ENCODE measurements at regions not wholly inside any gene's neighbourhood (a gene's known extent, or its start where the extent isn't known, plus 50 kb on each side); places are given as distances from the start of the nearest gene placed in this dataset.

- Histone ChIP-seq H3K79me2 (ENCODE audit: low read depth) (no peaks in the 10 kb centered on the region), H4K20me1 (ENCODE audit: insufficient read depth) (no peaks in the 10 kb centered on the region), H3K9me2 (ENCODE audit: insufficient read depth) (no peaks in the 10 kb centered on the region), H3K9me3 (ENCODE audit: insufficient read depth, low read depth) (peaks cover 21% of the 10 kb centered on the region), H3K4me1 (replicated peaks; ENCODE audit: insufficient read depth) (peaks cover 24% of the 10 kb centered on the region), H3K27ac (no peak overlapping the region), H2AFZ (no peak overlapping the region), H3F3A (ENCODE audit: insufficient read depth, low read depth) (no peaks in the 10 kb centered on the region), H3K36me3 (ENCODE audit: low read depth) (no peaks in the 10 kb centered on the region), H3K27me3 (ENCODE audit: insufficient read depth, low read depth) (no peaks in the 10 kb centered on the region), H3K4me3 (no peak overlapping the region), H3K4me2 (no peak overlapping the region)
- ChIA-PET POLR2A (ENCODE audit: unreplicated experiment) (no interaction called here), CTCF (no interaction called here)
- no peak for DNase-seq
- BruUV-seq (replicated peaks): no TSS peak
- TF ChIP-seq CTCF (conservative IDR thresholded peaks at IDR 0.05): no peak
- no peak for TF ChIP-seq EZH2 (IDR thresholded peaks at IDR 0.05; ENCODE audit: low read depth)
- intact Hi-C loops (cut with micrococcal nuclease; ENCODE audit: unreplicated experiment): loop anchor here (10.0 kb wide), 1 partner anchor 155 kb away; no protein-coding TSS in a partner anchor
Observed at GRCh38 chr2:181139831-181140230, 159.4 kb downstream of the UBE2E3 start.

- intact Hi-C loops (cut with micrococcal nuclease; ENCODE audit: unreplicated experiment): no loop called here
- Histone ChIP-seq H3K27me3 (ENCODE audit: insufficient read depth, low read depth) (no peaks in the 10 kb centered on the region), H3K4me3 (no peak overlapping the region), H3K4me2 (no peak overlapping the region), H3K36me3 (ENCODE audit: low read depth) (no peaks in the 10 kb centered on the region), H3K27ac (no peak overlapping the region), H3K79me2 (ENCODE audit: low read depth) (no peaks in the 10 kb centered on the region), H3K9me3 (ENCODE audit: insufficient read depth, low read depth) (peaks cover 16% of the 10 kb centered on the region), H3K4me1 (replicated peaks; ENCODE audit: insufficient read depth) (peaks cover 24% of the 10 kb centered on the region), H3K9me2 (ENCODE audit: insufficient read depth) (no peaks in the 10 kb centered on the region), H4K20me1 (ENCODE audit: insufficient read depth) (no peaks in the 10 kb centered on the region), H3F3A (ENCODE audit: insufficient read depth, low read depth) (no peaks in the 10 kb centered on the region), H2AFZ (no peak overlapping the region)
- no TSS peak for BruUV-seq (replicated peaks)
- ChIA-PET POLR2A (ENCODE audit: unreplicated experiment) (no interaction called here), CTCF (no interaction called here)
- TF ChIP-seq EZH2 (IDR thresholded peaks at IDR 0.05; ENCODE audit: low read depth): no peak
- TF ChIP-seq CTCF (conservative IDR thresholded peaks at IDR 0.05): no peak
- DNase-seq: no peak
Observed at GRCh38 chr2:181140414-181140813, 160.0 kb downstream of the UBE2E3 start.

- H3K4me2 ChIP-seq: no peak overlapping the region
- TF ChIP-seq EZH2 (IDR thresholded peaks at IDR 0.05; ENCODE audit: low read depth) (no peak), CTCF (conservative IDR thresholded peaks at IDR 0.05) (no peak)
- no peak overlapping the region for H3K27ac ChIP-seq
- H2AFZ ChIP-seq: no peak overlapping the region; the same call in 1 of the 2 replicates
- no peaks in the 10 kb centered on the region for H3K9me2 ChIP-seq (ENCODE audit: insufficient read depth)
- no peaks in the 10 kb centered on the region for H3K79me2 ChIP-seq (ENCODE audit: low read depth)
- no peaks in the 10 kb centered on the region for H4K20me1 ChIP-seq (ENCODE audit: insufficient read depth)
- DNase-seq: no peak
- H3K27me3 ChIP-seq (ENCODE audit: insufficient read depth, low read depth): no peaks in the 10 kb centered on the region
- no peak overlapping the region for H3K4me3 ChIP-seq
- H3K36me3 ChIP-seq (ENCODE audit: low read depth): no peaks in the 10 kb centered on the region
- no TSS peak for BruUV-seq (replicated peaks)
- CTCF ChIA-PET: no interaction called here
- intact Hi-C loops (cut with micrococcal nuclease; ENCODE audit: unreplicated experiment): no loop called here
- H3K9me3 ChIP-seq (ENCODE audit: insufficient read depth, low read depth): peaks cover 11% of the 10 kb centered on the region
- POLR2A ChIA-PET (ENCODE audit: unreplicated experiment): no interaction called here
- H3K4me1 ChIP-seq (replicated peaks; ENCODE audit: insufficient read depth): peaks cover 24% of the 10 kb centered on the region
- no peaks in the 10 kb centered on the region for H3F3A ChIP-seq (ENCODE audit: insufficient read depth, low read depth)
Observed at GRCh38 chr2:181140928-181141327, 160.5 kb downstream of the UBE2E3 start.
